Panc1 (cell line): ENCODE measurements at regions not wholly inside any gene's neighbourhood (a gene's known extent, or its start where the extent isn't known, plus 50 kb on each side); places are given as distances from the start of the nearest gene placed in this dataset.

Experiments
- POLR2AphosphoS5 ChIP-seq: IDR thresholded peaks from 2 replicates; pipeline ENCODE4 v1.6.1; 2012; ENCODE audit warnings: mild to moderate bottlenecking, low read depth, low read length, moderate library complexity
- REST ChIP-seq, 2 experiments: IDR thresholded peaks; 2 replicates each; pipeline ENCODE4 v1.6.1; 2011 to 2012; ENCODE audit warnings: low read depth in 2 of 2, control low read depth in 1 of 2, low read length in 1 of 2, mild to moderate bottlenecking in 1 of 2, moderate library complexity in 1 of 2; ENCODE audit not compliant: insufficient read depth in 1 of 2
- SIN3A ChIP-seq: IDR thresholded peaks from 2 replicates; pipeline ENCODE4 v1.6.1; 2012; ENCODE audit warnings: low read depth, mild to moderate bottlenecking, low read length, moderate library complexity, borderline replicate concordance; ENCODE audit not compliant: insufficient read depth
- TF ChIP-seq, protein P1 (sequence below): fragments of 450-650 bp; IDR thresholded peaks from 2 replicates; pipeline ENCODE4 v1.5.1; 2017; ENCODE audit warnings: mild to moderate bottlenecking

- TF ChIP-seq, protein P1, sequence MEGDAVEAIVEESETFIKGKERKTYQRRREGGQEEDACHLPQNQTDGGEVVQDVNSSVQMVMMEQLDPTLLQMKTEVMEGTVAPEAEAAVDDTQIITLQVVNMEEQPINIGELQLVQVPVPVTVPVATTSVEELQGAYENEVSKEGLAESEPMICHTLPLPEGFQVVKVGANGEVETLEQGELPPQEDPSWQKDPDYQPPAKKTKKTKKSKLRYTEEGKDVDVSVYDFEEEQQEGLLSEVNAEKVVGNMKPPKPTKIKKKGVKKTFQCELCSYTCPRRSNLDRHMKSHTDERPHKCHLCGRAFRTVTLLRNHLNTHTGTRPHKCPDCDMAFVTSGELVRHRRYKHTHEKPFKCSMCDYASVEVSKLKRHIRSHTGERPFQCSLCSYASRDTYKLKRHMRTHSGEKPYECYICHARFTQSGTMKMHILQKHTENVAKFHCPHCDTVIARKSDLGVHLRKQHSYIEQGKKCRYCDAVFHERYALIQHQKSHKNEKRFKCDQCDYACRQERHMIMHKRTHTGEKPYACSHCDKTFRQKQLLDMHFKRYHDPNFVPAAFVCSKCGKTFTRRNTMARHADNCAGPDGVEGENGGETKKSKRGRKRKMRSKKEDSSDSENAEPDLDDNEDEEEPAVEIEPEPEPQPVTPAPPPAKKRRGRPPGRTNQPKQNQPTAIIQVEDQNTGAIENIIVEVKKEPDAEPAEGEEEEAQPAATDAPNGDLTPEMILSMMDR: no peak
- TF ChIP-seq REST (IDR thresholded peaks at IDR 0.05; ENCODE audit: insufficient read depth in 1 of 2, low read depth in 2 of 2, low read length in 1 of 2) (no peak), SIN3A (no peak), POLR2AphosphoS5 (no peak)
Observed at GRCh38 chr4:24210332-24210902, 320.6 kb upstream of the PPARGC1A start.
